ENCODE measurements at regions not wholly inside any gene's neighbourhood (a gene's known extent, or its start where the extent isn't known, plus 50 kb on each side); places are given as distances from the start of the nearest gene placed in this dataset.

GRCh38 chr5:96338624-96339415 lies 94.2 kb downstream of the PCSK1 start:
- dilution Hi-C loops (cut with MboI; ENCODE audit: extremely low pct_ligation_motif_present, low sequenced_read_pairs) (loop anchor here (25.0 kb wide), 1 partner anchor 377 kb away; the partner anchor contains the start of gene ELL2), intact Hi-C loops (cut with micrococcal nuclease) (loop anchor here (5.0 to 10.0 kb wide), 4 partner anchors 82 to 697 kb away; no protein-coding TSS in a partner anchor)
- peaks cover 9% of the 10 kb centered on the region for H3K4me1 ChIP-seq (ENCODE audit: control insufficient read depth, extremely low read depth, insufficient read depth, low read length)
- H3K4me2 ChIP-seq (ENCODE audit: insufficient read depth, low read length): no peak overlapping the region
- DNase-seq (ENCODE audit: low read depth, low spot score): no peak
- H4K20me1 ChIP-seq (replicated peaks; ENCODE audit: control insufficient read depth, extremely low read depth, insufficient read depth, low read length): no peaks in the 10 kb centered on the region
- no peaks in the 10 kb centered on the region for H3K36me3 ChIP-seq (ENCODE audit: control insufficient read depth in 2 of 2, extremely low read depth in 1 of 2, insufficient read depth in 2 of 2, low read length in 2 of 2)
- FAIRE-seq: no peak
- H3K79me2 ChIP-seq (ENCODE audit: control insufficient read depth, insufficient read depth, low read length): no peaks in the 10 kb centered on the region
- no peak overlapping the region for H3K27ac ChIP-seq (ENCODE audit: insufficient read depth, low read depth, low read length)
- H3K27me3 ChIP-seq (ENCODE audit: control insufficient read depth in 2 of 2, insufficient read depth in 2 of 2, low read length in 2 of 2): no peaks in the 10 kb centered on the region
- no peaks in the 10 kb centered on the region for H3K9me3 ChIP-seq (replicated peaks; ENCODE audit: control insufficient read depth, insufficient read depth, low read length)
- H3K9me1 ChIP-seq (replicated peaks; ENCODE audit: control insufficient read depth, extremely low read depth, insufficient read depth, low read length): no peaks in the 10 kb centered on the region
- H2AFZ ChIP-seq (ENCODE audit: low read depth, low read length): no peak overlapping the region
- no peak overlapping the region for H3K4me3 ChIP-seq (replicated peaks in 1 of 3; ENCODE audit: insufficient read depth in 1 of 3, low read depth in 1 of 3, low read length in 3 of 3)
- ChIA-PET CTCF (interaction anchor here (0.8 to 7.0 kb wide), 5 partner anchors 263 to 558 kb away, joined by 5 to 107 read pairs (median 20); partner anchors contain the start of gene ELL2), POLR2A (no interaction called here)
- TF ChIP-seq MAX (IDR thresholded peaks at IDR 0.05; ENCODE audit: insufficient read depth, insufficient read length): no peak
- TF ChIP-seq EZH2 (IDR thresholded peaks at IDR 0.05; ENCODE audit: borderline replicate concordance, low read depth, low read length, severe bottlenecking): no peak
- TF ChIP-seq POLR2A (IDR thresholded peaks at IDR 0.05; ENCODE audit: low read depth, low read length): no peak
- no peak for TF ChIP-seq GATA2 (IDR thresholded peaks at IDR 0.05; ENCODE audit: insufficient read depth, insufficient read length, low read depth, low read length)
- TF ChIP-seq MYC (IDR thresholded peaks at IDR 0.05; ENCODE audit: low read depth, low read length): no peak
- no peak for TF ChIP-seq CTCF (IDR thresholded peaks at IDR 0.05; ENCODE audit: extremely low read depth in 1 of 2, insufficient read depth in 1 of 2, low read depth in 1 of 2, low read length in 2 of 2)
- TF ChIP-seq JUN (IDR thresholded peaks at IDR 0.05; ENCODE audit: borderline replicate concordance, insufficient read depth, insufficient read length, low read depth): no peak
- no peak for TF ChIP-seq POLR2AphosphoS5 (IDR thresholded peaks at IDR 0.05; ENCODE audit: insufficient read depth, low read depth, low read length)
- TF ChIP-seq FOS (IDR thresholded peaks at IDR 0.05; ENCODE audit: borderline replicate concordance, insufficient read depth, low read length): no peak
- H3K9ac ChIP-seq (replicated peaks; ENCODE audit: extremely low read depth, insufficient read depth, low read length): no peak overlapping the region
- no TSS peak for BruUV-seq (replicated peaks)
